GM23338 (cell line): ENCODE measurements at regions not wholly inside any gene's neighbourhood (a gene's known extent, or its start where the extent isn't known, plus 50 kb on each side); places are given as distances from the start of the nearest gene placed in this dataset.

Experiments
- ATAC-seq: fragments of 200-7000 bp; cut with Tn5 transposase; 3 replicates; pipeline ENCODE4 v1.9.1; 2020
- DNase-seq: peaks from one replicate; pipeline ENCODE4 v3.0.0-alpha.2; 2015; ENCODE audit warnings: low spot score
- H2AFZ ChIP-seq: fragments of 200-600 bp; sonication (generic); 2 replicates; pipeline ENCODE4 v1.8.0; 2016; ENCODE audit warnings: antibody characterized with exemption, mild to moderate bottlenecking, moderate library complexity
- H3F3A ChIP-seq: fragments of 200-600 bp; sonication (generic); replicated peaks from 2 replicates; pipeline ENCODE4 v1.8.0; 2017; ENCODE audit warnings: antibody characterized with exemption, mixed run types, low read depth
- H3K27ac ChIP-seq: fragments of 200-600 bp; sonication (generic); 2 replicates; pipeline ENCODE4 v1.6.1; 2016; ENCODE audit warnings: low read depth
- H3K27me3 ChIP-seq: fragments of 200-600 bp; sonication (generic); 2 replicates; pipeline ENCODE4 v1.8.0; 2016; ENCODE audit warnings: mild to moderate bottlenecking, mixed run types, moderate library complexity; ENCODE audit not compliant: insufficient read depth
- H3K36me3 ChIP-seq: fragments of 200-600 bp; sonication (generic); 2 replicates; pipeline ENCODE4 v1.8.0; 2016; ENCODE audit warnings: mild to moderate bottlenecking; ENCODE audit not compliant: insufficient read depth
- H3K4me1 ChIP-seq: fragments of 200-600 bp; sonication (generic); 2 replicates; pipeline ENCODE4 v1.8.0; 2016; ENCODE audit warnings: mild to moderate bottlenecking, moderate library complexity; ENCODE audit not compliant: insufficient read depth
- H3K4me2 ChIP-seq: fragments of 200-600 bp; sonication (generic); 2 replicates; pipeline ENCODE4 v1.7.1; 2017; ENCODE audit warnings: mixed run types
- H3K4me3 ChIP-seq: fragments of 200-600 bp; sonication (generic); 2 replicates; pipeline ENCODE4 v1.6.1; 2016; ENCODE audit warnings: mixed run types
- H3K79me2 ChIP-seq: fragments of 200-600 bp; sonication (generic); replicated peaks from 2 replicates; pipeline ENCODE4 v1.8.0; 2017; ENCODE audit warnings: mild to moderate bottlenecking; ENCODE audit not compliant: insufficient read depth
- H3K9me2 ChIP-seq: fragments of 200-600 bp; sonication (generic); 2 replicates; pipeline ENCODE4 v1.8.0; 2017; ENCODE audit not compliant: insufficient read depth
- H4K20me1 ChIP-seq: fragments of 200-600 bp; sonication (generic); replicated peaks from 2 replicates; pipeline ENCODE4 v1.8.0; 2017; ENCODE audit warnings: mild to moderate bottlenecking; ENCODE audit not compliant: insufficient read depth
- H3K27ac Mint-ChIP-seq: 2 replicates; pipeline ENCODE4 v1.8.0; 2020; ENCODE audit warnings: inconsistent platforms, mild to moderate bottlenecking, moderate library complexity, mixed read lengths
- H3K27me3 Mint-ChIP-seq: 3 replicates; pipeline ENCODE4 v1.8.0; 2022; ENCODE audit warnings: low read depth, mild to moderate bottlenecking, moderate library complexity, mixed read lengths, inconsistent platforms; ENCODE audit not compliant: insufficient read depth, poor library complexity
- H3K36me3 Mint-ChIP-seq: 3 replicates; pipeline ENCODE4 v1.8.0; 2021; ENCODE audit warnings: low read depth, mild to moderate bottlenecking, inconsistent platforms, moderate library complexity, mixed read lengths
- H3K4me1 Mint-ChIP-seq: 3 replicates; pipeline ENCODE4 v1.8.0; 2020; ENCODE audit warnings: mild to moderate bottlenecking, inconsistent platforms, mixed read lengths
- H3K4me3 Mint-ChIP-seq: 3 replicates; pipeline ENCODE4 v1.8.0; 2021; ENCODE audit warnings: moderate library complexity, mild to moderate bottlenecking, inconsistent platforms, mixed read lengths
- H3K9me3 Mint-ChIP-seq: 3 replicates; pipeline ENCODE4 v1.8.0; 2020; ENCODE audit warnings: moderate library complexity, mild to moderate bottlenecking, inconsistent platforms, mixed read lengths
- CREB1 ChIP-seq: fragments of 250-450 bp; sonication (Bioruptor Pico); IDR thresholded peaks from 2 replicates; pipeline ENCODE4 v1.5.0; 2020; ENCODE audit warnings: low read depth, mild to moderate bottlenecking, moderate library complexity
- CTCF ChIP-seq, 2 experiments: fragments of 200-600 bp in 1 of 2; sonication (generic) in 1 of 2; conservative IDR thresholded peaks; 2 replicates each; pipeline versions ENCODE4 v1.5.1 to v1.6.1; 2016 to 2017; ENCODE audit warnings: antibody characterized with exemption in 2 of 2, low read depth in 2 of 2, mild to moderate bottlenecking in 2 of 2, moderate library complexity in 1 of 2
- ETS1 ChIP-seq: IDR thresholded peaks from 2 replicates; pipeline ENCODE4 v1.6.1; 2016; ENCODE audit warnings: antibody characterized with exemption
- EZH2 ChIP-seq: fragments of 200-600 bp; sonication (generic); IDR thresholded peaks from one replicate; pipeline ENCODE4 v1.8.0; 2017; ENCODE audit warnings: antibody characterized with exemption, mild to moderate bottlenecking, low read depth; ENCODE audit not compliant: unreplicated experiment
- EZH2phosphoT487 ChIP-seq: fragments of 200-600 bp; sonication (generic); IDR thresholded peaks from one replicate; pipeline ENCODE4 v1.8.1; 2018; ENCODE audit warnings: antibody characterized with exemption; ENCODE audit not compliant: unreplicated experiment
- JUNB ChIP-seq: IDR thresholded peaks from one replicate; pipeline ENCODE4 v1.6.1; 2016; ENCODE audit warnings: antibody characterized with exemption; ENCODE audit not compliant: unreplicated experiment
- NANOG ChIP-seq: IDR thresholded peaks from 2 replicates; pipeline ENCODE4 v1.6.1; 2016; ENCODE audit warnings: antibody characterized with exemption, borderline replicate concordance
- POLR2AphosphoS5 ChIP-seq: IDR thresholded peaks from 2 replicates; pipeline ENCODE4 v1.6.1; 2016; ENCODE audit warnings: antibody characterized with exemption, low read depth
- REST ChIP-seq: IDR thresholded peaks from one replicate; pipeline ENCODE4 v1.6.1; 2018; ENCODE audit warnings: antibody characterized with exemption; ENCODE audit not compliant: unreplicated experiment
- STAT1 ChIP-seq: IDR thresholded peaks from one replicate; pipeline ENCODE4 v1.6.1; 2016; ENCODE audit warnings: antibody characterized with exemption; ENCODE audit not compliant: unreplicated experiment
- ZNF114 ChIP-seq: fragments of 250-450 bp; sonication (Bioruptor Pico); IDR thresholded peaks from 2 replicates; pipeline ENCODE4 v1.5.0; 2020; ENCODE audit warnings: mild to moderate bottlenecking, moderate library complexity
- ZNF331 ChIP-seq: fragments of 250-450 bp; sonication (Bioruptor Pico); IDR thresholded peaks from 2 replicates; pipeline ENCODE4 v1.5.0; 2020; ENCODE audit warnings: low read depth, mild to moderate bottlenecking, moderate library complexity

DNA sequence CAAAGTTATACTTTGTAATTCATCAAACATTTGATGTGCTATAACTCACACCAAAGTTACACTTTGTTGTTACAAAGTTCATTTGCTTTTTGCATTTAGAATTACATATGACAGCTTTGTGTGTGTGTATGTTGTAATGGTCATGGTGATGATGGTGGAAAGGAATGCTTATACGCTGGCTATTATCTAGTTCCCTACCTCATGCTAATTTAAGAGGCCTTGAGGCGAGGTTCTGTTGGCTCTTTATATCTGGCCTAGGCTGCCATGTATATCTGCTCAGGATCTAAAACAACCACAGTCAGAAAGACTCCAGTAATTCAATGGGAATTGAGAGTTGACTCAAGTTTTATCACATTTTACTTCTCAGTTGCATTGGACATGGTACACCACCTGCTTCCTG, 123.4 kb downstream of the SLC17A6 start:
- no peak overlapping the region for H3K27ac Mint-ChIP-seq
- H3K36me3 Mint-ChIP-seq, result no peaks in the 10 kb centered on the region
- no peak overlapping the region for H3K4me2 ChIP-seq
- H2AFZ ChIP-seq, result no peak overlapping the region
- H3K4me3 ChIP-seq, result no peak overlapping the region
- H4K20me1 ChIP-seq, result no peaks in the 10 kb centered on the region
- H3K4me1 Mint-ChIP-seq, result peaks cover 10% of the 10 kb centered on the region
- no peak for TF ChIP-seq STAT1
- no peak for TF ChIP-seq POLR2AphosphoS5
- no peak for TF ChIP-seq JUNB
- no peak for TF ChIP-seq ZNF114 (CRISPR knock-in tag)
- no peak for TF ChIP-seq EZH2
- no peak for TF ChIP-seq CREB1 (CRISPR knock-in tag)
- TF ChIP-seq CTCF (conservative IDR thresholded peaks at IDR 0.05; ENCODE audit: low read depth in 2 of 2), result no peak
- TF ChIP-seq NANOG, result no peak
- TF ChIP-seq EZH2phosphoT487, result no peak
- DNase-seq (no peak), ATAC-seq (no peak)
- no peaks in the 10 kb centered on the region for H3K79me2 ChIP-seq
- H3K4me3 Mint-ChIP-seq, result no peak overlapping the region
- no peaks in the 10 kb centered on the region for H3K9me3 Mint-ChIP-seq
- no peaks in the 10 kb centered on the region for H3F3A ChIP-seq
- no peaks in the 10 kb centered on the region for H3K36me3 ChIP-seq
- no peaks in the 10 kb centered on the region for H3K27me3 Mint-ChIP-seq
- no peaks in the 10 kb centered on the region for H3K27me3 ChIP-seq
- H3K27ac ChIP-seq, result no peak overlapping the region
- no peaks in the 10 kb centered on the region; the same call in 1 of the 2 replicates for H3K9me2 ChIP-seq
- H3K4me1 ChIP-seq, result no peaks in the 10 kb centered on the region

DNA sequence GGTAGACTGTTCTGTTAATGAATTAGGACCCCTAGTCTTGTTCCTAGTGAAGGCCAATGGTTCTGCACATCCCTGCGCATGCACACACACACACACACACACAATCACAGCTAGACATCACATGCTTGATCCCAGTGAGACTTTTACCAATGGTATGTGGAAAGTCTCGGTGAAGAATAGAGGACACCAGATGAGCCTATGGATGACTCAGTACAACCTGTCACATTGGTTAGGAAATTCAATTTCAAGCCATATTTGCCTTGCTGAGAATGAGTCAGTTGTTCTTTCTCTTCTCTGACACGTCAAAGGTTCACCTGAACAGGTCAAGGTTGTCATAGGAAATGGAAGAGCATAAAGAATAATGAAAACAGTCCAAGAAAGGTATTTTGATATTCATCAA, 122.0 kb downstream of the SLC17A6 start:
- Histone ChIP-seq H3K9me2 (no peaks in the 10 kb centered on the region; the same call in 1 of the 2 replicates), H3K79me2 (no peaks in the 10 kb centered on the region), H3K27ac (no peak overlapping the region), H4K20me1 (no peaks in the 10 kb centered on the region), H2AFZ (no peak overlapping the region), H3K4me2 (no peak overlapping the region), H3K27me3 (no peaks in the 10 kb centered on the region), H3K4me3 (no peak overlapping the region), H3K36me3 (no peaks in the 10 kb centered on the region), H3K4me1 (no peaks in the 10 kb centered on the region), H3F3A (no peaks in the 10 kb centered on the region)
- H3K27ac Mint-ChIP-seq, result no peak overlapping the region
- no peaks in the 10 kb centered on the region for H3K9me3 Mint-ChIP-seq
- ATAC-seq, result no peak
- DNase-seq, result no peak
- H3K27me3 Mint-ChIP-seq, result peaks cover 1% of the 10 kb centered on the region
- H3K4me3 Mint-ChIP-seq, result no peak overlapping the region
- peaks cover 10% of the 10 kb centered on the region for H3K4me1 Mint-ChIP-seq
- H3K36me3 Mint-ChIP-seq, result no peaks in the 10 kb centered on the region
- TF ChIP-seq REST (no peak), EZH2phosphoT487 (no peak), ZNF331 (CRISPR knock-in tag) (no peak), POLR2AphosphoS5 (no peak), NANOG (no peak), ZNF114 (CRISPR knock-in tag) (no peak), ETS1 (no peak)
